GM12865 (cell line): ENCODE measurements at regions not wholly inside any gene's neighbourhood (a gene's known extent, or its start where the extent isn't known, plus 50 kb on each side); places are given as distances from the start of the nearest gene placed in this dataset.

ENCODE experiments used
- DNase-seq: peaks from one replicate; pipeline ENCODE4 v3.0.0; 2010; ENCODE audit warnings: low read depth
- H3K4me3 ChIP-seq: 2 replicates; pipeline ENCODE4 v1.5.1; 2011; ENCODE audit warnings: mild to moderate bottlenecking, low read depth, low read length, control low read depth
- TF ChIP-seq, protein P1 (sequence below): IDR thresholded peaks from 2 replicates; pipeline ENCODE4 v1.5.1; 2011; ENCODE audit warnings: low read length, control low read depth, low read depth, inconsistent platforms; ENCODE audit not compliant: insufficient read depth; ENCODE audit errors: missing control alignments

DNA sequence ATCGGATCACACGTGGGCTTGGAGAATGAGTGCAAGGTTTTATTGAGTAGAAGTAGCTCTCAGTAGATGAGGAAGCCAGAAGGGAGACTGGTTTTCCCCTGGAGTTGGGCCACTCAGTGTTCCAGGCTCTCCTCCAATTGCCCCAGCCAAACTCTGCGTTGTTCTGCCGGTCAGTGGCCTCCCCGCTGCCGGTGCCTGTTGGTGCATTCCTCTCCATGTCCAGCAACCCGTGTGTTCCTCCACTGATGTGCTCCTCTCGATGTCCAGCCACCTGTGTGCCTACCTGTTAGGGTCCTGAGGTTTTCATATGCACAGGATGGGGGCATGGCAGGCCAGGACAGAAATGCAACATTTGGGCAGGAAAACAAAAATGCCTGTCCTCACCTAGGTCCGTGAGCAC, 888.0 kb upstream of the PTPRD start:
- H3K4me3 ChIP-seq, result no peak overlapping the region
- DNase-seq, result no peak
- TF ChIP-seq, protein P1, sequence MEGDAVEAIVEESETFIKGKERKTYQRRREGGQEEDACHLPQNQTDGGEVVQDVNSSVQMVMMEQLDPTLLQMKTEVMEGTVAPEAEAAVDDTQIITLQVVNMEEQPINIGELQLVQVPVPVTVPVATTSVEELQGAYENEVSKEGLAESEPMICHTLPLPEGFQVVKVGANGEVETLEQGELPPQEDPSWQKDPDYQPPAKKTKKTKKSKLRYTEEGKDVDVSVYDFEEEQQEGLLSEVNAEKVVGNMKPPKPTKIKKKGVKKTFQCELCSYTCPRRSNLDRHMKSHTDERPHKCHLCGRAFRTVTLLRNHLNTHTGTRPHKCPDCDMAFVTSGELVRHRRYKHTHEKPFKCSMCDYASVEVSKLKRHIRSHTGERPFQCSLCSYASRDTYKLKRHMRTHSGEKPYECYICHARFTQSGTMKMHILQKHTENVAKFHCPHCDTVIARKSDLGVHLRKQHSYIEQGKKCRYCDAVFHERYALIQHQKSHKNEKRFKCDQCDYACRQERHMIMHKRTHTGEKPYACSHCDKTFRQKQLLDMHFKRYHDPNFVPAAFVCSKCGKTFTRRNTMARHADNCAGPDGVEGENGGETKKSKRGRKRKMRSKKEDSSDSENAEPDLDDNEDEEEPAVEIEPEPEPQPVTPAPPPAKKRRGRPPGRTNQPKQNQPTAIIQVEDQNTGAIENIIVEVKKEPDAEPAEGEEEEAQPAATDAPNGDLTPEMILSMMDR, result no peak

DNA sequence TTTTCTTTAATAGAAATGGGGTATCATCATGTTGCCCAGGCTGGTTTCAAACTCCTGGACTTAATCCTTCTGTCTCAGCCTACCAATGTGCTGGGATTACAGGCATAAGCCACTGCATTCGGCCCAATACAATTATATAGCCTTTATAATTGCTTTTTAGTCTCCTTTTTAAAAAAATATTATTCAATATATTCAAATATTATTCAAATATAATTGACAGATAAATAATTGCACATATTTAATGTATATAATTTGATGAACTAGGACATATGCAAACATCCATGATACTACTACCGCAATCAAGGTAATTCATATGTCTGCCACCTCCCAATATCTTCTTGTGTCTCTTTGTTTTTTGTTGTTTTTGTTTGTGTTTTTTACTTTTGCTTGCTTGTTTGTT, 894.2 kb upstream of the PTPRD start:
- TF ChIP-seq, protein P1, result no peak
- DNase-seq, result no peak
- H3K4me3 ChIP-seq, result no peak overlapping the region

DNA sequence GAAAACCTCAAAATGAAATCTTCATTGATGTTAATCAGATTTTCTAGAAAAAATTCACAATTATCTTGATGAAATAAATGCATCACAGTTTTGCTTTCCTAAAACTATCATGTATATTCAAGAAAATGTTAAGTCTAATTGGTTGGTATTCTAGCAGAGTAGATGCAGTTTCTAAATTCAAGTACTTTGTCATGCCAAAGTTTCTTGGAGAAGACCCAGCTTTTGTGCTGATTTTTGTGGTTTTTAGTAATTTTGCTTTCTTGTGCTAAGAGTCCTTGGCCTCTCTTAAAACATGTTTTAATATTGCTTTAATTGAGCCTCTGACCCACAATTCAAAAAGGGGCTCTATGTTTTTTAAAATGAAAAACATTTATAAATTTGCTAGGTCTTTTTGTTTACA, 924.8 kb upstream of the PTPRD start:
- H3K4me3 ChIP-seq, result no peak overlapping the region
- TF ChIP-seq, protein P1, result no peak
- DNase-seq, result no peak

DNA sequence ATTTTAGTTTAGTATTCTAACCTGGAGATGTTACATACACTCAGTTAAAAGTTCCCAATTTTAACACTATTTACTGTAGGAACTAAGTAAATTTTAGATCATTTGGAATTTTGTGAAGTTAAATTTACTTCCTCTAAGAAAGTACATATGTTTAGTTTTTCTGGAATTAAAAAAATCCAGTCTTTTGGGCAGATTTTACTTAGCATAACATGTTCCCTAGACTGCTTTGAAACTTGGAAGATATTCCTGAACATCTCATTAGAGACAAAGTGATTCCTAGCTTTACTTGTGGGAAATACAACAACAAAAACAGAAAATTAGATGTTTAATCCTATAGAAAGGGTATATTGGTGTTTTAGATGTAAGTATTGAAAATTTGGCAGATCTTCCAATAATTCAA, 930.0 kb upstream of the PTPRD start:
- TF ChIP-seq, protein P1, result no peak
- no peak for DNase-seq
- no peak overlapping the region for H3K4me3 ChIP-seq

DNA sequence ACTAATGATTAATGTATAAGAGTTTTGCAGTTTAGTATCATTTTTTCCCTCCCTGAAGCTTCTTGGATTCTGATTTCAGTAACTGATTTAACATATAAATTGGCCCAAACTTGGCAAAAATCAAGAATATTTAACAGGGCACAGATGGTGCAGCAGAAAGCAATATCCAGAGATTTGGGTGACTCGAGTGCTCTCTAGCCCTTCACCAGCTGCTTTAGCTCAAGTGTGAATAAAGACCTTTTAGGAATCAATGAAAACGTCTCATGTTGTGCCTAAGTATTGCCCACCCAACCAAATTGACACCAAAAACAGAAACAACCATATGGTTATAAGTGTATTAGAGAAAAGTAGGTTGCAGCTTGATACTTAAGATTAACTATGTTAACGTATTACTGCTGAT, 933.4 kb upstream of the PTPRD start:
- DNase-seq, result no peak
- TF ChIP-seq, protein P1, result no peak

DNA sequence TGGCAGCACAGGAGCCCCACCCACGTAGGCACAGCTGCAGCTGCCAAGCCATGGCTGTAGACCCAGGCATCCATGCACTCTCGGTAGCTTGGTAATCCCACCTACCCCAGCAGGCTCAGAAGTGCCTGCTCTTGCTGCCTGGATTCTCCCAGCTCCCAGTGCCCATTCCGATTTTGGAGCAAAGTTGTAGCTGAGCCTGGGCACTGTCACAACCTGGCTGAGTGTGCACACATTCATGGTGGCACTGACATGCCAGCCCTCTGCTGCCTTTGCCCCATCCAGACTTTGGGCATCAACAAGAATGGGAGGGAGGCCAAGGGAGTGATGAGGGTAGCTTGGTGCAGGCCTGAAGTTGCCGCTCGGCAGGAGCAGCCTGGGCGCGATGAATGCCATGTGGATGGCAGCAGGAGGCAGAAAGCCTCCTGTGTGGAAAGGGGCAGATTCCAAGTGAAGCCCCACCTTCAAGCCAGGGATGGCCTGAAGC, 936.6 kb upstream of the PTPRD start:
- H3K4me3 ChIP-seq, result no peak overlapping the region
- no peak for DNase-seq
- TF ChIP-seq, protein P1, result no peak

More for the DNA sequence above, 933.4 kb upstream of the PTPRD start:
- H3K4me3 ChIP-seq, result no peak overlapping the region

DNA sequence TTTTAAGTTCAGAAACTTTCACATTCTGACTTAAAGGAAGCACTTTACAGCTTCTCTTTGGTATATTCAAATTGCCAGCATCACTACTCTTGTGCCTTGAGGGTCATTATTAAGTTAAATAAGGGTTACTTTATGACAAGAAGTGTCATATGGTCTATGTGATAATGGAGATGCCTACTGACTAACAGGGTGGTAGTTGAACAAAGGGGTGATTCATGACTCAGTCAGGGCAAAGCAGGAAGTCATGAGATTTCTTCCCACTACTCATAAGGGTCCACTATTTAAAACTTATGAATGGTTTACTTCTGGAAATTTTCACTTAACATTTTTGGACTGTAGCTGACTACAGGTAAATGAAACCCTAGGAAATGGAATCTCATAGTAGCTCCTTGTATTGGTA, 938.3 kb upstream of the PTPRD start:
- TF ChIP-seq, protein P1, result no peak
- H3K4me3 ChIP-seq, result no peak overlapping the region
- DNase-seq, result no peak
